ENCODE measurements at regions not wholly inside any gene's neighbourhood (a gene's known extent, or its start where the extent isn't known, plus 50 kb on each side); places are given as distances from the start of the nearest gene placed in this dataset.

DNA sequence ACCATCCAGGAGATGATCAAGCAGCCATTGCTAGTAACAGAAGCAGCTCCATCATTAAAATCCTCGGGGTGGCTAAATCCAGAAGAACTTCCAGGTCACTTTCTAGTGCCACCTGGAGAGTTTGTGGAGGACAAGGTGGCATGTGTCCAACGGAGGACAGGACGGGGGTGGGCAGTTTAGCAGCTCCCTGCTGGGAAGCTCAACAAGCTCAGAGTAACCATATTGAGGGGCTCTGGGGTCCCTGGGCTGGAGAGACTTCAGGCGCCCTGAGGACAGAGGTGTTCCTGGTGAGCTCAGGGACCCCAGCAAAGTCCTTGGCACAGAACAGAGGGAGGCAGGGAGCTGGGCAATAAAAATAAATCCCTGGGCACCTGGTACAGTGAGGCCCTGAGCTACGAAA, 140.0 kb upstream of the FHL2 start:
- TF ChIP-seq EZH2phosphoT487 (IDR thresholded peaks at IDR 0.05; ENCODE audit: insufficient read depth, low read depth) (no peak), EZH2 (IDR thresholded peaks at IDR 0.05; ENCODE audit: insufficient read depth, poor library complexity, severe bottlenecking) (no peak)
